HG03469 (cell line): ENCODE measurements at regions not wholly inside any gene's neighbourhood (a gene's known extent, or its start where the extent isn't known, plus 50 kb on each side); places are given as distances from the start of the nearest gene placed in this dataset.

Source experiments
- ATAC-seq: cut with Tn5 transposase; IDR thresholded peaks from one replicate; pipeline ENCODE4 v1.9.1; 2021; ENCODE audit warnings: mild to moderate bottlenecking, moderate library complexity, moderate number of reproducible peaks; ENCODE audit not compliant: unreplicated experiment

GRCh38 chr10:78736926-78737630, 331.7 kb upstream of the ZMIZ1 start:
- no peak for ATAC-seq

GRCh38 chr10:78737883-78738856, 330.6 kb upstream of the ZMIZ1 start:
- no peak for ATAC-seq

- ATAC-seq: no peak
These were observed 329.9 kb upstream of the ZMIZ1 start for GRCh38 chr10:78738861-78739260.

GRCh38 chr10:78739444-78740053, 329.2 kb upstream of the ZMIZ1 start:
- no peak for ATAC-seq

GRCh38 chr10:78740976-78741915, 327.5 kb upstream of the ZMIZ1 start:
- ATAC-seq: no peak

- ATAC-seq: no peak
These were observed 326.4 kb upstream of the ZMIZ1 start for GRCh38 chr10:78742406-78742729.

- no peak for ATAC-seq
These were observed 325.8 kb upstream of the ZMIZ1 start for GRCh38 chr10:78742730-78743615.

- no peak for ATAC-seq
These were observed 324.7 kb upstream of the ZMIZ1 start for GRCh38 chr10:78744056-78744455.

GRCh38 chr10:78744491-78745090, 324.2 kb upstream of the ZMIZ1 start:
- no peak for ATAC-seq

GRCh38 chr10:78745441-78745840, 323.3 kb upstream of the ZMIZ1 start:
- no peak for ATAC-seq

GRCh38 chr10:78746155-78746763, 322.5 kb upstream of the ZMIZ1 start:
- no peak for ATAC-seq

- no peak for ATAC-seq
These were observed 321.1 kb upstream of the ZMIZ1 start for GRCh38 chr10:78747401-78748234.

GRCh38 chr10:78748235-78748533, 320.6 kb upstream of the ZMIZ1 start:
- ATAC-seq: no peak

- ATAC-seq: no peak
These were observed 319.6 kb upstream of the ZMIZ1 start for GRCh38 chr10:78749200-78749599.

GRCh38 chr10:78749898-78750297, 318.9 kb upstream of the ZMIZ1 start:
- no peak for ATAC-seq

GRCh38 chr10:78750418-78750817, 318.3 kb upstream of the ZMIZ1 start:
- no peak for ATAC-seq

GRCh38 chr10:78751716-78752115, 317.1 kb upstream of the ZMIZ1 start:
- no peak for ATAC-seq

- no peak for ATAC-seq
These were observed 316.5 kb upstream of the ZMIZ1 start for GRCh38 chr10:78752221-78752620.
